KOPT-K1 (cell line): ENCODE measurements at regions not wholly inside any gene's neighbourhood (a gene's known extent, or its start where the extent isn't known, plus 50 kb on each side); places are given as distances from the start of the nearest gene placed in this dataset.
"Not testable (repeated sequence)": the region's sequence is repeated elsewhere in the genome, so short reads cannot be mapped to it uniquely, and the experiment has no call there.

ENCODE experiments used
- H3K27ac ChIP-seq: fragments of 200-600 bp; sonication (generic); 2 replicates; pipeline ENCODE4 v1.5.1; 2016; ENCODE audit warnings: antibody characterized with exemption, mild to moderate bottlenecking, low read depth, low read length; ENCODE audit not compliant: poor library complexity, severe bottlenecking
- H3K36me3 ChIP-seq: fragments of 200-600 bp; sonication (generic); 2 replicates; pipeline ENCODE4 v1.5.1; 2017; ENCODE audit warnings: antibody characterized with exemption, mild to moderate bottlenecking, low read length, moderate library complexity; ENCODE audit not compliant: insufficient read depth
- H3K9me3 ChIP-seq: fragments of 200-600 bp; sonication (generic); 2 replicates; pipeline ENCODE4 v1.5.1; 2017; ENCODE audit warnings: antibody characterized with exemption, low read length, mild to moderate bottlenecking; ENCODE audit not compliant: insufficient read depth, poor library complexity, severe bottlenecking

DNA sequence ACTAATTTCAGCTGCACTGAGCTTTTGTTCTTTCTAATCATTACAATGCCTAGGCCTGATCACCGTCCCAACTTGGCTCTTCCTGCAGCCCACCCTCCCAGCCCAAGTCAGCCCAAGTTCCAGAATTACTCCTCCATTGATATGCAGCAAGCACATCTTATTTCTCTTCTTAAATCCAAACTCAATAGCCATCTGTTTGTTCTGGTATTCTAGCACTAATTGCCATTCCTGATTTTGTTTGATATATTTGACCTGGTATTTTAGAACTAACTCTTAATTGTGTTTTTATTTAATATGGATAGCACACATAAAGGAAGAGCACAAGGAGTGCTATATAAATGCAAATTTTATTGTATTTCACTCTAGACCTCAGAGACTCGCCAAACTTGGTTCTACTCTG lies 241.2 kb downstream of the SKIDA1 start:
- Histone ChIP-seq H3K36me3 (no peaks in the 10 kb centered on the region), H3K27ac (no peak overlapping the region), H3K9me3 (peaks cover 8% of the 10 kb centered on the region)

- not testable (repeated sequence) for H3K27ac ChIP-seq, H3K9me3 ChIP-seq, H3K36me3 ChIP-seq
These were observed 242.4 kb downstream of the SKIDA1 start for GRCh38 chr10:21283053-21283452.

GRCh38 chr10:21281765-21282484 lies 243.6 kb downstream of the SKIDA1 start:
- Histone ChIP-seq H3K36me3 (no peaks in the 10 kb centered on the region), H3K27ac (no peak overlapping the region), H3K9me3 (peaks cover 2% of the 10 kb centered on the region)

GRCh38 chr10:21280971-21281572 lies 244.4 kb downstream of the SKIDA1 start:
- Histone ChIP-seq H3K36me3 (no peaks in the 10 kb centered on the region), H3K9me3 (no peaks in the 10 kb centered on the region), H3K27ac (no peak overlapping the region)

DNA sequence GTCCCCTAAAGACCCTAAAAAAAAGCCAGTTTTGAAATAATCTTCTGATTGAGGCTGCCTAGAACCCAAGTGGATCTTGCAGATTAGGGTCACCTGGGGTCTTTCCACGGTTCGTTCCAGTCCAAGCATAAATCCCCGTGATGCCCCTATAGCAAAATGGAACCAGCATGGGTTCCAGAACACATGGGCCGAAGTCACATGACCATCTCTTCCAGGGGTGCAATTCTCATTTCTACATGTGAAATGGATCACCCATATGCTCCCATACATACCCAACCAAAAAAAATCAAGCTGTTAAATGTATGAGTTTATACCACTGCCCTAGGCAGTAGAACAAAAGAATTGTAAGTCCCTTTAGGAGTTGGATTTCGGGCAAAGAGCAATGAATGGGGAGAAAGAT lies 245.4 kb downstream of the SKIDA1 start:
- H3K27ac ChIP-seq: no peak overlapping the region
- no peaks in the 10 kb centered on the region for H3K36me3 ChIP-seq
- H3K9me3 ChIP-seq: no peaks in the 10 kb centered on the region

DNA sequence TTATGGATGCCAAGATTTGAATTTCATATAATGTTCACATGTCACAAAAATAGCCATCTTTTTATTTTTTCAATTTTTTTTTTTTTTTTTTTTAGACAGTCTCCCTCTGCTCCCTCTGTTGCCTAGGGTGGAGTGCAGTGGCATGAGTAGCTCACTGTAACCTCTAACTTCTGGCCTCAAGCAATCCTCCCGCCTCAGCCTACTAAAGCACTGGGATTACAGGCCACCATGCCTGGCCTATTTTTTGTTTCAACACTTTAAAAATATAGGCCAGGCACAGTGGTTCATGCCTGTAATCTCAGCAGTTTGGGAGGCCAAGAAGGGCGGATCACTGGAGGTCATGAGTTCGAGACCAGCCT lies 246.3 kb downstream of the SKIDA1 start:
- Histone ChIP-seq H3K36me3 (no peaks in the 10 kb centered on the region), H3K27ac (no peak overlapping the region), H3K9me3 (no peaks in the 10 kb centered on the region)

- Histone ChIP-seq H3K27ac (no peak overlapping the region), H3K9me3 (no peaks in the 10 kb centered on the region)
These were observed 246.8 kb downstream of the SKIDA1 start for GRCh38 chr10:21278491-21279216.

GRCh38 chr10:21273400-21273968 lies 252.0 kb downstream of the SKIDA1 start:
- H3K36me3 ChIP-seq: no peaks in the 10 kb centered on the region
- H3K9me3 ChIP-seq: no peaks in the 10 kb centered on the region
- H3K27ac ChIP-seq: no peak overlapping the region

More at GRCh38 chr10:21278491-21279216, 246.8 kb downstream of the SKIDA1 start:
- H3K36me3 ChIP-seq: no peaks in the 10 kb centered on the region

- no peak overlapping the region for H3K27ac ChIP-seq
- no peaks in the 10 kb centered on the region for H3K36me3 ChIP-seq
- H3K9me3 ChIP-seq: no peaks in the 10 kb centered on the region
These were observed 252.7 kb downstream of the SKIDA1 start for GRCh38 chr10:21272643-21273399.

DNA sequence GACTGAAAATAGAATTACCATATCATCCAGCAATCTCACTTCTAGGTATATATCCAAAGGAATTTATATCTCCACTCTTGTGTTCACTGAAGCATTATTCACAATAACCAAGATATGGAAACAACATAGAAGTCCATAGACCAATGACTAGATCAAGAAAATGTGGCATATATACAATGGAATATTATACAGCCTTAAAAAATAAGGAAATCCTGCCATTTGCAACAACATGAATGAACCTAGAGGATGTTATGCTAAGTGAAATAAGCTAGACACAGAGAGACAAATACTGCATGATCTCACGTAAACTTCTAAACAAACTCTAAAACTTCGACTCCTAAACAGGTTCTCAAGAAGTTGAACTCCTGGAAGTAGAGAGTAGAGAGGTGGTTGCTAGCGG lies 254.5 kb downstream of the SKIDA1 start:
- no peaks in the 10 kb centered on the region for H3K36me3 ChIP-seq
- H3K9me3 ChIP-seq: no peaks in the 10 kb centered on the region
- H3K27ac ChIP-seq: no peak overlapping the region

- Histone ChIP-seq H3K27ac (no peak overlapping the region), H3K9me3 (no peaks in the 10 kb centered on the region), H3K36me3 (no peaks in the 10 kb centered on the region)
These were observed 256.2 kb downstream of the SKIDA1 start for GRCh38 chr10:21269289-21269688.

DNA sequence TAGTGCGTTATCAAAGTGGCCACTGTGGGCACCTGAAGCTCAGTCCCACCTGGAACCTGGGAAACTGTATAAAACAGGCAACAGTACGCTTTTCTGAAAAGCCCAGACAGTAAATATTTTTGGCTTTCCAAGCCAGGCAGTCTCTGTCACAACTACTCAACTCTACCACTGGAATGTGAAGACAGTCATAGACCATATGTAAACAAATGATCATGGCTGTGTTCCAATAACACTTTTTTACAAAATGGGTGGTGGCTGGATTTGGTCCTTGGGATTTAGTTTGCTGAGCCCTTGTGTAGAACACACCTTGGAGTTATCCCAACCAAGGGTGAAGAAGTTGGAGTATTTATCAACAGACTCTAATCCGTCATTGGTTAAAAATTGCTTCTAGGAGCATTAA lies 259.9 kb downstream of the SKIDA1 start:
- H3K36me3 ChIP-seq: no peaks in the 10 kb centered on the region
- H3K9me3 ChIP-seq: no peaks in the 10 kb centered on the region
- H3K27ac ChIP-seq: no peak overlapping the region

GRCh38 chr10:21264271-21264670 lies 261.2 kb downstream of the SKIDA1 start:
- H3K27ac ChIP-seq: no peak overlapping the region
- H3K36me3 ChIP-seq: no peaks in the 10 kb centered on the region
- no peaks in the 10 kb centered on the region for H3K9me3 ChIP-seq

DNA sequence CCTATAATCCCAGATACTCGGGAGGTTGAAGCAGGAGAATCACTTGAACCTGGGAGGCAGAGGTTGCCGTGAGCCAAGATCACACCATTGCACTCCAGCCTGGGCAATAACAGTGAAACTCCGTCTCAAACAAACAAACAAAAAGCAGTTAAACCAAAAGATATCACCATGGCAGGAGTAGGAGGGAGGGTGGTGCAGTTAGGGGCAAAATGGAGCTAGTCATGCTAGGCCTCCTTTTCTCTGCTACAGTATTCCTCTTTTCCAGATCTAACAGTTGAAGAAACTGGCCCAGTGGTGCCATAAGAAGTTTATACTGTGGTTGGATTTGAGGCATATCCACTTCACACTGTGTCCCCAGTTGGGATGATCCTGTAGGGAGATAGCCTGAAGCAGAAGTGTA lies 261.6 kb downstream of the SKIDA1 start:
- H3K27ac ChIP-seq: no peak overlapping the region
- H3K9me3 ChIP-seq: no peaks in the 10 kb centered on the region
- no peaks in the 10 kb centered on the region for H3K36me3 ChIP-seq

DNA sequence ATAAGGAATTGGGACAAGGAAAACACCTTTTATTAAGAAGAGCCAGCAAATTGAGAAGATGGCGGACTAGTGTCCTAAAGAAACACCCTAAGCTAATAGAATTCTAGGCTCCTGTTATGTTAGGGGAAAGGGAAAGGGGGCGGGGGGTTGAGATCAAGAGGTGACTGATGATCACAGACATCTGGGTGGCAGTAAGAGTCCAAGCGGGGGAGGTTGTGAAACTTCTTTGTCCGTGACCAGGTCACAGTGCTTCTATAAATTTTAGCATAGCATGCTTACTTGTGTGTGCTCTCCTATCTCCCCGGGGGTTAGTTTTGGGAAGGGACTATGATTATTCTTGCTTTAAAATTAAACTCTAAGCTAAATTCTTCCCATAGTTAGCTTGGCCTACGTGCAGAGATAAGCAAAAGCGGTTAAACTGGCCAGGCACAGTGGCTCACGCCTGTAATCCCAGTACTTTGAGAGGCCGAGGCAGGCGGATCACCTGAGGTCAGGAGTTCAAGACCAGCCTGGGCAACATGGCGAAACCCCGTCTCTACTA lies 262.1 kb downstream of the SKIDA1 start:
- H3K36me3 ChIP-seq: no peaks in the 10 kb centered on the region
- no peak overlapping the region for H3K27ac ChIP-seq
- H3K9me3 ChIP-seq: no peaks in the 10 kb centered on the region
